ENCODE measurements at regions not wholly inside any gene's neighbourhood (a gene's known extent, or its start where the extent isn't known, plus 50 kb on each side); places are given as distances from the start of the nearest gene placed in this dataset.

DNA sequence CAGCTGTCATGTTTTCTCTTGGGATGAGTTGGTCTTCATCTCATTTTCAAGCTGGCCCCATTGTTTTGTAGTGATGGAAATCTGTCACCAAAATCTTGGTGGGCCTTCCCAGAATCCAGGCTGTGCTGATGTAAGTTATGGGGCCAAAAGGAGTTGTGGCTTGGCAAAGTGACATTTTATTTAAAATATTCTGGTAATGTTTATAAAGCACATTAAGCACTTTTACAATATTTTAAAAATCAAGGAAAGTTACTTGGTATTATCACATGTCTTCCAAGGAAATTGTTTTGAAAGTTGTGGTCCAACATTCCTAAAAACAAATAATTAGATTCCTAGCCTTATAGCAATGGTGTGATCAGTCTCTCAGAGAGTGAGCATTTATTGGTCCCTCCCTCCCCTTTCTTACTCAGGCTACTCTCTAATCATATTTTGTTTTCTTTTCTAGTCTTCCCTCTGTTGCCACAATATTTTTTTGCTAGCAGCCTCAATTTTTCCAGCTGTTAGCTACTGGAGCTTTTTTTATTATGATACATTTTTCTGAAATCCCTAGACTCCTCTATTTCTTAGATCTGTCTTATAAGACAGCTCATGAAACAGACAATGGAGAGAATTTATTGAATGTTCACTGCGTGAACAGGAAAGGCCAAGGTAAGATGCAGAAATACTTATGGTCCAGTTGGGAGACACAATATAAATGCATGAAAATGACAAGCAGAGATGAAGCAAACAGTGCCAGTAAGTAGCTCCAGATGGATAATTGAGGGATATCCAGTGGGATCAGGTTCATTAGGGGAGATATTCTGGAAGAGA is 408.1 kb upstream of the ZNF608 start:
- Histone ChIP-seq H3K4me3 (no peak overlapping the region), H3K9me3 (no peaks in the 10 kb centered on the region), H3K4me1 (peaks cover 0 to 44% (median 5%) of the 10 kb centered on the region in 4 donors), H3K27me3 (no peaks in the 10 kb centered on the region), H3K27ac (no peak overlapping the region), H3K36me3 (no peaks in the 10 kb centered on the region)
- no peak for DNase-seq (ENCODE audit: low spot score in 2 of 2)
- 0 to 2% methylated on average over 1 of the region's 1 CpG for WGBS, 2 donors
- no peak for TF ChIP-seq POLR2A (IDR thresholded peaks at IDR 0.05)

DNA sequence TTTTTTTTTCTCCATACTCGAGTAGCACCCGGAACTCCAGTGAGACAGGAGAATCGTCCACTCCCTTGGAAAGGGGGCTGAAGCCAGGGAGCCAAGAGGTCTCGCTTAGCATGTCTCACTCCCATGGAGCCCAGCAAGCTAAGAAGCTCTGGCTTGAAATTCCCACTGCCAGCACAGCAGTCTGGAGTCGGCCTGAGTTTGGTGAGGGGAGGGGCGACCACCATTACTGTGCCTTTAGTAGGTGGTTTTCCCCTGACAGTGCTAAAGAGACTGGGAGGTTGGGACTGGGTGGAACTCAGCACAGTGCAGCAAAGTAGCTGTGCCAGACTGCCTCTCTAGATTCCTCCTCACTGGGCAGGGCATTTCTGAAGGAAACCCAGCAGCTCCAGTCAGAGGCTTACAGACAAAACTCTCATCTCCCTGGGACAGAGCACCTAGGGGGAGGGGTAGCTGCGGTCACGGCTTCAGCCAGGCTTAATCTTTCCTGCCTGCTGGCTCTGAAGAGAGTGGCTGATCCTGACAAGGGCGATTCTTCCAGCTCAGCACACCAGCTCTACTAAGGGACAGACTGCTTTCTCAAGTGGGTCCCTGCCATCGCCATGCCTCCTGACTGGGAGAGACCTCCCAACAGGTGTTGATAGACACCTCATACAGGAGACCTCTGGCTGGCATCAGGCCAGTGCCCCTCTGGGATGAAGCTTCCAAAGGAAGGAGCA is 414.5 kb upstream of the ZNF608 start:
- no peaks in the 10 kb centered on the region for H3K27me3 ChIP-seq
- no peak overlapping the region for H3K4me3 ChIP-seq
- no peak overlapping the region for H3K27ac ChIP-seq
- H3K9me3 ChIP-seq: peaks cover 0 to 21% (median 4%) of the 10 kb centered on the region in 4 donors
- 73 to 75% methylated on average over 9 to 10 of the region's 10 CpGs for WGBS, 2 donors
- DNase-seq (ENCODE audit: low spot score in 2 of 2): no peak
- no peaks in the 10 kb centered on the region for H3K36me3 ChIP-seq
- TF ChIP-seq, protein P1, sequence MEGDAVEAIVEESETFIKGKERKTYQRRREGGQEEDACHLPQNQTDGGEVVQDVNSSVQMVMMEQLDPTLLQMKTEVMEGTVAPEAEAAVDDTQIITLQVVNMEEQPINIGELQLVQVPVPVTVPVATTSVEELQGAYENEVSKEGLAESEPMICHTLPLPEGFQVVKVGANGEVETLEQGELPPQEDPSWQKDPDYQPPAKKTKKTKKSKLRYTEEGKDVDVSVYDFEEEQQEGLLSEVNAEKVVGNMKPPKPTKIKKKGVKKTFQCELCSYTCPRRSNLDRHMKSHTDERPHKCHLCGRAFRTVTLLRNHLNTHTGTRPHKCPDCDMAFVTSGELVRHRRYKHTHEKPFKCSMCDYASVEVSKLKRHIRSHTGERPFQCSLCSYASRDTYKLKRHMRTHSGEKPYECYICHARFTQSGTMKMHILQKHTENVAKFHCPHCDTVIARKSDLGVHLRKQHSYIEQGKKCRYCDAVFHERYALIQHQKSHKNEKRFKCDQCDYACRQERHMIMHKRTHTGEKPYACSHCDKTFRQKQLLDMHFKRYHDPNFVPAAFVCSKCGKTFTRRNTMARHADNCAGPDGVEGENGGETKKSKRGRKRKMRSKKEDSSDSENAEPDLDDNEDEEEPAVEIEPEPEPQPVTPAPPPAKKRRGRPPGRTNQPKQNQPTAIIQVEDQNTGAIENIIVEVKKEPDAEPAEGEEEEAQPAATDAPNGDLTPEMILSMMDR (IDR thresholded peaks at IDR 0.05): no peak
- TF ChIP-seq EP300 (IDR thresholded peaks at IDR 0.05) (no peak), POLR2A (IDR thresholded peaks at IDR 0.05) (no peak)
- no peaks in the 10 kb centered on the region for H3K4me1 ChIP-seq

DNA sequence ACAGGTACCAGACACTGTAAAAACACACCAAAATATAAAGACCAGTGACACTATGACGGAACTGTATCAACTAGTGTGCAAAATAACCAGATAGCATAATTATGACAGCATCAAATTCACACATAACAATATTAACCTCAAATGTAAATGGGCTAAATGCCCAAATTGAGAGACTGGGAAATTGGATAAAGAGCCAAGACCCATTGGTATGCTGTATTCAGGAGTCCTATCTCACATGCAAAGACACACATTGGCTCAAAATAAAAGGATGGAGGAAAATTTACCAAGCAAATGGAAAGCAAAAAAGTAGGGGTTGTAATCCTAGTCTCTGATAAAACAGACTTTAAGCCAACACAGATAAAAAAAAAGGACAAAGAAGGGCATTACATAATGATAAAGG is 416.3 kb upstream of the ZNF608 start:
- H3K27ac ChIP-seq: no peak overlapping the region
- H3K9me3 ChIP-seq: peaks cover 0 to 33% (median 4%) of the 10 kb centered on the region in 4 donors
- TF ChIP-seq, protein P1 (IDR thresholded peaks at IDR 0.05): no peak
- no peak for TF ChIP-seq POLR2A (IDR thresholded peaks at IDR 0.05)
- TF ChIP-seq EP300 (IDR thresholded peaks at IDR 0.05): no peak
- no peaks in the 10 kb centered on the region for H3K36me3 ChIP-seq
- no peaks in the 10 kb centered on the region for H3K27me3 ChIP-seq
- no peaks in the 10 kb centered on the region for H3K4me1 ChIP-seq
- whole genome bisulfite sequencing, 2 donors: 96% methylated on average over 1 of the region's 1 CpG
- no peak overlapping the region for H3K4me3 ChIP-seq
- DNase-seq (ENCODE audit: low spot score in 2 of 2): no peak

DNA sequence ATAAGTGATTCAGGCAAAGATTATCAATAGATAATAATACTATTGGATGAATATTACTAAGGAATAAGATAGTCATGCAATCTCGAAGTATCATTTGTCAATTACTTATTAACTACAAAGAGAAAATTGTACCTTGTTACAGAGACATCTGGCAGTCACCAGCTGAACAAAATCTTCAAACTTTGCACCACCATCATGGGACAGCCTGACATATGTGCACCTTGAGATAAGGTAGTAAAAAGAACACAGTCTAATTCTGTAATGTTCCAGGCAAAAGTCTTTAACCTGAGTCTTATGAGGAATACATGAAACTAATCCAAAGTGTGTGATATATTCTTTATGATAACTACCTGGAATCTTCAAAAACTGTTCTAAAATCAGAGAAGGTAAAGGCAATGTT is 423.0 kb upstream of the ZNF608 start:
- Histone ChIP-seq H3K27me3 (no peaks in the 10 kb centered on the region), H3K36me3 (no peaks in the 10 kb centered on the region), H3K9me3 (peaks cover 0 to 20% (median 0%) of the 10 kb centered on the region in 4 donors), H3K4me1 (no peaks in the 10 kb centered on the region), H3K4me3 (no peak overlapping the region), H3K27ac (no peak overlapping the region)
- DNase-seq (ENCODE audit: low spot score in 2 of 2): no peak
- TF ChIP-seq, protein P1 (IDR thresholded peaks at IDR 0.05): no peak
- no peak for TF ChIP-seq EP300 (IDR thresholded peaks at IDR 0.05)
- 79 to 96% methylated on average over 1 of the region's 1 CpG for WGBS, 2 donors

DNA sequence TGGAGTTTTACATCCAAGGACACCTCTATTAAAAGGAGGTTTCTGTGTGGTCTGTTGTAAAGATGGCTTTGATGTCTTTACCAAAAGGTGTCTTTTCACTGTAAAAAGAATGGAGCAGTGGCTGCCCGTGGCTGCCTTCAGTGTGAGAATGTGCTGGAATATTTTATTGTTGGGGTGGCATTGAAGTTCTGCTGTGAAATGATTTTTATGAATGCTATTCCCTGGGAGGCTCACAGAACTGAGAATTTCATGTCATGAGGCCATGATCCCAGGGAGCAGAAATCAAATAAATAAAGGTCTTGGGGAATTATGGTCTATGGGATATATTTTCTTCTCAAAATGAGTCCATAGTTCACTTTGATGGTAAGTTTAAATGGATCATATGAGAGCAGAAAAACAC is 425.2 kb upstream of the ZNF608 start:
- no peak for DNase-seq (ENCODE audit: low spot score in 2 of 2)
- H3K36me3 ChIP-seq: no peaks in the 10 kb centered on the region
- no peaks in the 10 kb centered on the region for H3K4me1 ChIP-seq
- peaks cover 0 to 6% (median 0%) of the 10 kb centered on the region in 4 donors for H3K9me3 ChIP-seq
- H3K27me3 ChIP-seq: no peaks in the 10 kb centered on the region
- 9 to 41% methylated on average over 1 of the region's 1 CpG for WGBS, 2 donors
- H3K4me3 ChIP-seq: no peak overlapping the region
- TF ChIP-seq POLR2A (IDR thresholded peaks at IDR 0.05) (no peak), EP300 (IDR thresholded peaks at IDR 0.05) (no peak)
- TF ChIP-seq, protein P1 (IDR thresholded peaks at IDR 0.05): no peak
- H3K27ac ChIP-seq: no peak overlapping the region

All from tibial nerve (tissue), 4 donors.